ENCODE measurements at regions not wholly inside any gene's neighbourhood (a gene's known extent, or its start where the extent isn't known, plus 50 kb on each side); places are given as distances from the start of the nearest gene placed in this dataset.

DNA sequence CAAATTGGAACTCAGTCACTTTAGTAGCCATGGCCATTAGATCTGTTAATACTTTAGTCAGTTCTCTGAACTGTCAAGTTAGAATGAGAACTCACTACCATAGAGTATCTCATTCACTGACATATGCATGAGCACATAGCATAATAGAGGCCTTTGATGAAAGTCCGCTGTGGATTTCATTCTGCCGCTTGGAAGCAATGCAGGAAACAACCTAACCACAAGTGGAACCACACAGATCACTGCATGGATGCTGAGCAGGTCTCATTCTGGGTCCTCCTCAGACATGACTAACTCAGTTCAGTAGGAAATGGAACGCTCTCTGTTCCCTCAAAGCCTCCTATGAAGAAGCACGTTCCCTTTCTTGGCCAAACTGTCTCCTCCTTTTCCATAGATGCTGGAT, 1624.8 kb upstream of the TENM3 start:
- TF ChIP-seq MAZ (IDR thresholded peaks at IDR 0.05; ENCODE audit: borderline replicate concordance, low read depth, low read length), result no peak
- TF ChIP-seq FOS (IDR thresholded peaks at IDR 0.05; ENCODE audit: low read depth, low read length), result no peak
- TF ChIP-seq, protein P1, sequence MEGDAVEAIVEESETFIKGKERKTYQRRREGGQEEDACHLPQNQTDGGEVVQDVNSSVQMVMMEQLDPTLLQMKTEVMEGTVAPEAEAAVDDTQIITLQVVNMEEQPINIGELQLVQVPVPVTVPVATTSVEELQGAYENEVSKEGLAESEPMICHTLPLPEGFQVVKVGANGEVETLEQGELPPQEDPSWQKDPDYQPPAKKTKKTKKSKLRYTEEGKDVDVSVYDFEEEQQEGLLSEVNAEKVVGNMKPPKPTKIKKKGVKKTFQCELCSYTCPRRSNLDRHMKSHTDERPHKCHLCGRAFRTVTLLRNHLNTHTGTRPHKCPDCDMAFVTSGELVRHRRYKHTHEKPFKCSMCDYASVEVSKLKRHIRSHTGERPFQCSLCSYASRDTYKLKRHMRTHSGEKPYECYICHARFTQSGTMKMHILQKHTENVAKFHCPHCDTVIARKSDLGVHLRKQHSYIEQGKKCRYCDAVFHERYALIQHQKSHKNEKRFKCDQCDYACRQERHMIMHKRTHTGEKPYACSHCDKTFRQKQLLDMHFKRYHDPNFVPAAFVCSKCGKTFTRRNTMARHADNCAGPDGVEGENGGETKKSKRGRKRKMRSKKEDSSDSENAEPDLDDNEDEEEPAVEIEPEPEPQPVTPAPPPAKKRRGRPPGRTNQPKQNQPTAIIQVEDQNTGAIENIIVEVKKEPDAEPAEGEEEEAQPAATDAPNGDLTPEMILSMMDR (conservative IDR thresholded peaks at IDR 0.05; ENCODE audit: low read depth, low read length), result no peak
- no peak for TF ChIP-seq POLR2A (IDR thresholded peaks at IDR 0.05; ENCODE audit: low read depth, low read length)
- TF ChIP-seq CHD1 (IDR thresholded peaks at IDR 0.05; ENCODE audit: low read depth, low read length), result no peak
- no peak for TF ChIP-seq BHLHE40 (IDR thresholded peaks at IDR 0.05; ENCODE audit: low read depth, low read length)
- no peak for TF ChIP-seq MAFK (IDR thresholded peaks at IDR 0.05; ENCODE audit: low read depth, low read length)
- TF ChIP-seq CEBPB (IDR thresholded peaks at IDR 0.05; ENCODE audit: low read depth, low read length), result no peak

Measured in IMR-90 (cell line).